ENCODE measurements at regions not wholly inside any gene's neighbourhood (a gene's known extent, or its start where the extent isn't known, plus 50 kb on each side); places are given as distances from the start of the nearest gene placed in this dataset.
"Not testable (repeated sequence)": the region's sequence is repeated elsewhere in the genome, so short reads cannot be mapped to it uniquely, and the experiment has no call there.

DNA sequence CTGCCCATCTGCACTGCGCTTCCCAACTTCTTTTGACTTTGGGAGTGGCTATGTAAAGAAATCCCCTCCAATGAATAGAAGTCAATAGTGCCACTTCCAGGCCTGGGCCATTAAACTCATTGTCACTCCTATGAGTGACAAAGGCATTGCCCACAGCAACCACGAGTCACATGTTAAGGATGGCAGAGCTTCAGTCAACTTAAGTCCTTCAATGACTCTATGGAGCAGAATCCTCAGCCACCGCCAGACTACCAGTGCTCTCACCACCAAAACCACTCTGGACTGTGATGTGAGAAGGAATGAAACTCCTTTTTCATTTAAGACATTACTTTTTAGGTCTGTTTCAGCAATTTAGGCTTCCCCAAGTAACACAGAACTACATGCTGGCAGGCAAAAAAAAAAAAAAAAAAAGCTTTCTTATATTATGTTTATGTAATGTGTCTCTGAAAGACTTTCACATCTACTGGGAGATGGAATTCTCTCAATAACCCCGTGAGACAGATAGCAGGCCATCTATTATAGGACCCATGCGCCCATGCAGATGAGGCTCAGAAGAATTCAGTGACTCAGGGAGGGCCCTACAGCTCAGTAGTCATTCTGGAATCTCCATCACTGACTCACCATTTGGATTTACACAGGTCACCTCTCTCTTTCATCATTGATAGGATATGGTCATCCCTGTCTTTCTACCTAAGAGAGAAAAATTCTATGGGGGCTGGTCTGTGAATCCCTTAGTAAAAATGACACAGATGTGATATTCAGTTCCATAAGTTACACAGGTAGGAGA is 180.5 kb downstream of the CEMIP2 start:
- DNase-seq: no peak

DNA sequence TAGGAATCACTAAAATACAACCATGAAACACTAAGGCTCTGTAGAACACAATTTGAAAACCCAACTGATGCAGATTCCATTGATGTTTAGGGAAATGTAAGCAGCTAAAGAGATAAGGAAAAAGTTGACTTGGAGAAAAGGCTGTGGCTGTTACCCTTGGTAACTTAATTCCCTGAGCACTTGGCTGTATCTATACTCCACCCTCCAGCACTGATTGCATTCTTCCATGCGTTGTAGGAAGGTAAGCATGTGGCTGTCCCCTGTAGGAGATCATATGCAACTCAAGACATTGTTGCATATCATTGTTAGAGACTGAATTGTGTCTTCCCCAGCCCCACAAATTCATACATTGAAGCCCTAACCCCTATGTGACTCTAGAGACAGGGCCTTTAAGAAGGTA is 184.5 kb downstream of the CEMIP2 start:
- no peak for DNase-seq

DNA sequence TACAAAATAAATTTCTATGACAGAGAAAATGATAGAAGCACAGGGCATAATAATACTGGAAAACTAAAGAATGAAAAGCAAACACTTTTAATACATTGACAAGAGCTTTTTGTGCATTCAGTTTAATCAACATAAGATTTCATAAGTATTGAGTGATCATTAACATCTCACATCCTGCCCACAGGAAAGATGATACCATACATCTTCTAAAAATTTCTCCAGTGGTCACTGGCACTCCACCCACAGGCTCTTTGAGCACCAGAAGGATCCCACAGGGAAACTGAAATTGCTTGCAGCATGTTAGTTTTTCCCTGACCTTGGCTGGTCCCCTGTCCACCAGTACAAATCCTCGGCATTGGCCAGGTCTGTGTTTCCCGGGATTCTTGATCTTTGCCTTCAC is 186.0 kb downstream of the CEMIP2 start:
- no peak for DNase-seq

DNA sequence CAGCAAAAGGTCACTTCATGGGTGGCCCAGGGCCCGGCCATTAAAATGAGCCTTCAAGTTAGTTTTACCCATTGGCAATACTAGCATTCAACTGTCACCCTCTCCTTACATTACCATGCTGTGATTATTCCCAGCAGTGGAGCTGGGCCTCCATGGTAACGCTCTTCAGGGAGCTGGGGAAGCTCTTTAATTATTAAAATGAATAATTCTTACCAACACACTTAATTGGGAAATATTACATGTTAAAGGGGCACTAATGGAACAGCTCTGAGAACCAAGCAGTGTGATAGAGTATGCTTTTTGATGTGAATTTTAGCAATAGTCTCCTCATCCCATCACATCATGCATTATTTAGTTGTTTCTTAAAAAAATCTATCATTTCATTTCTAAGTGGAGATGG is 187.2 kb downstream of the CEMIP2 start:
- no peak for DNase-seq

DNA sequence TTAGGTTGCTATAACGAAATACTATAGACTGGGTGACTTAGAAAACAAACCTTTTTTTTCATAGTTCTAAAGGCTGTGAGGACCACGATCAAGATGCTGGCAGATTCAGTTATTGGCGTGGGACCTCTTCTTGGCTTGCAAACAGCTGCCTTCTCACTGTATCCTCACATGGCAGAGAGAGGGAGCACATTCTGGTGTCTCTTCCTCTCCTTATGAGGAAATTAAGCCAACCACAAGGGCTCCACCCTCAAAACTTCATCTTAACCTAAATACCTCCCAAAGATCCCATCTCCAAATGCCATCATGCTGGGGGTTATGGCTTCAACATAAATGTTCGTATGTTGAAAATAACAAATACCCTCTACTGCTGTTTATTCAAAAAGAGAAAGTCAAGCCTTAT is 197.1 kb downstream of the CEMIP2 start:
- DNase-seq: no peak

DNA sequence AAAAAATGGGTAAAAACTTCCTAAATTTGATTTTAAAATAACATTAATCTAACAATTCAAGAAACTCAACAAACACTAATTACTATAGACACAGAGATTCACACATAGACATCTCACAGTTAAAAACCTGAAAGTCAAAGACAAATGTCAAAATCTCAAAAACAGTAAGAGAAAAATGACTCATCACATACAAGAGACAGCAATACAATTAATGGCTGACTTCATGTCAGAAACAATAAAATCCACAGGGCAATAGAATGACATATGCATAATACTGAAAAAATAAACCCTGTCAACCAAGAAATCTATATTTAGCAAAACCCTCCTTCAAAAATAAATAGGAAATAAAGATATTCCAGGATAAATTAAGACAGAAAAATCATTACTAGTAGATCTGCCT is 200.4 kb downstream of the CEMIP2 start:
- DNase-seq: no peak

DNA sequence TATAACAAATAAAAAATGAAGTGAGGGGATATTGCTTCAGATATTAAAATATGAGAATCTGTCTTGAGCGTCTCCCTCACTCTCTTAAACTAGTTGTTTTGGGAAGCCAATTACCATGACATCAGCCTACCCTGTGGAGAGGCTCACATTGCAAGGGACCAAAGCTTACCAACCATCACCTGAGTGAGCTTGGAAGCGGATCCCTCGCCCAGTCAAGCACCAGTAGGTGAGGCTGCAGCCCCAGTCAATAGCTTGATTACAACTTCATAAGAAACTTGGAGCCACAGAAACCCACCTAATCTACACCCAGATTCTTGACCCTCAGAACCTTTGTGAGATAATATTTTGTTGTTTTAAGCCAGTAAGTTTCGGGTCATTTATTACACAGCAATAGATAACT is 206.2 kb downstream of the CEMIP2 start:
- DNase-seq: no peak

DNA sequence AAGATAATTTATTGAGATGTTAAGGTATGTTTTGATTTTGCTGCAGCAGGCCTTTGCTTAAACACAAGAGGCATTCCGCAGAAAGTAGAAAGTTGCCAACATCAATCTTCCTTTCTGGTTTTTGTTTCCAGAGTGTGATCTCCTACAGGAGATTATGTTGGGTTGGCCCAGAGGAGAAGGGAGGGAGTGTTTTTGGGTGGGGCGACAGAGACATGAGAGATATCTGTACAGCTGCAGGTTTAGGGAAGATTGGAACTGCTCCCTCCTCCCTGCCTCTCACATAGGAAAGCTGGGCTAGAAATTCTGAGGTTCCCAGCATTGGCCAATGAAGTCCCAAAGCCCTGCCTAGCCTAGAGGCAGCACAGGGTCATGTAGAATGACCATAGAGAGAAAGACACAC is 211.0 kb downstream of the CEMIP2 start:
- no peak for DNase-seq

DNA sequence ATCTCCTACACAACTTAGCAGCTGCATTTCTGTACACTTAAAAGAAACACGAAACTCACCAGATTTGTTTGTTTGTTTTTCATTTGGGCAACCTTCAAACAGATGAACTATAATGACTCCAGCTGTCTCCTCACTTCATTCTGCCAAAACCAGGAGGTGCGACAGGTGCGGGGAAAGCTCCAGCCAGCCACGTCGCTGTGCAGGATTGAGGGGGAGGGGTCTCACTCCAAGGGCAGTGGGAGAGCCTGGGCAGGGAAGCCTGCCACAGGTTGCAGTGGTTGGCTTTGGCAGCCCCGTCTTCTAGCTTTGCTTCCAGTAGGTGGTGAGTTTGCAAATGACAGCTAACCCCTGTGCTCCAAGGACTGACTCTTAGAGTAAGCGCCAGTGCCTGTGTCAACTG is 215.8 kb downstream of the CEMIP2 start:
- DNase-seq: no peak

DNA sequence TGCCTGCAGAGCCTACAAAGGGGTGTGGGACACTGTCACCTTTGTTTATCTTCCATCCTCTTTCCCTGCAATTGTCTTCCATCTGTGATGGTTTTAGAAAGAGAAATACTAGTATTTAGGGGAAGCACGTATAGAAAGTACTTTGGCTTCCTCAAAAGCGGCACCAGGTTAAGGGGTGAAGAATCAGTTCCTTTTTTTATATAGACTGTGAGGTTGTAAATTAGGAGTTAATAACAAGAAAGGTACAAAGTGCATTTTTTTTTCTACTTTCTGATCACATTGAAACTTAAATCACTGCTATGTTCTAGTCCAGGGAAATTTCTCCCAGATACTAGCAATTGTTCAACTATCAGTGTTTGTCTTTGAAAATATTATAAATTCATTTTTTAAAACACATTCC is 219.3 kb downstream of the CEMIP2 start:
- DNase-seq: no peak

DNA sequence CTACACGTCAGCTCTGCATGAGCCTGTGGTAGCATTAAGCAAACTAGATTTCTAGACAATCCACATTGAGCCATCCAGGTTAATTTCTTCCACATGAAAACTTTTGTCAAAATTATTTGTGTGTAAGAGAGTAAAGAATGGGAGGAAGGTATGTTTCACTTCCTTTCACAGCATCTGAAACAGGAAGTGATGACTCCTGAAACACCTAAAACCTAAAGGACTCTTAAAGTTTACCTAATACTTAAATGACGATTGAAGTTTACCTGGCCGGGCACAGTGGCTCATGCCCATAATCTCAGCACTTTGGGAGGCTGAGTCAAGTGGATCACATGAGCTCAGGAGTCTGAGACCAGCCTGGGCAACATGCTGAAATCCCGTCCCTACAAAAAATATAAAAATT is 223.8 kb downstream of the CEMIP2 start:
- DNase-seq: no peak

DNA sequence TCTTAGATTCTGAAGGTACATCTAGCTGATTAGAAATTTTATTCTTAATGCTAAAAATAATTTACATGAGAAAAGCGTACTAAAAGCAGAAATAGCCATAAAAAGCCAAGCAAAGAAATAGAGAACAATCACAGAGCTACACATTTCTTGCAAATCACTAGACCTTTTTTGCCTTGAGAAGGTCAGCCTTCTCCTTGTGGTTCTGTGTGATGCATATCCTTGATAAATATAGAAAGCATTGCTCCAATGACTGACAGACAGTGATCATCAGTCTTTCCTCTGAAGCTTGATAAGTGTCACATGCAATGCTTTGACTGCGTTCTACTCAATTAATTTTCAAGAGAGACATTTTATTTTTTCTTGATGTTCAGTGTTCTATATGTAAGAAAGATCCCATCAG is 226.9 kb downstream of the CEMIP2 start:
- no peak for DNase-seq

DNA sequence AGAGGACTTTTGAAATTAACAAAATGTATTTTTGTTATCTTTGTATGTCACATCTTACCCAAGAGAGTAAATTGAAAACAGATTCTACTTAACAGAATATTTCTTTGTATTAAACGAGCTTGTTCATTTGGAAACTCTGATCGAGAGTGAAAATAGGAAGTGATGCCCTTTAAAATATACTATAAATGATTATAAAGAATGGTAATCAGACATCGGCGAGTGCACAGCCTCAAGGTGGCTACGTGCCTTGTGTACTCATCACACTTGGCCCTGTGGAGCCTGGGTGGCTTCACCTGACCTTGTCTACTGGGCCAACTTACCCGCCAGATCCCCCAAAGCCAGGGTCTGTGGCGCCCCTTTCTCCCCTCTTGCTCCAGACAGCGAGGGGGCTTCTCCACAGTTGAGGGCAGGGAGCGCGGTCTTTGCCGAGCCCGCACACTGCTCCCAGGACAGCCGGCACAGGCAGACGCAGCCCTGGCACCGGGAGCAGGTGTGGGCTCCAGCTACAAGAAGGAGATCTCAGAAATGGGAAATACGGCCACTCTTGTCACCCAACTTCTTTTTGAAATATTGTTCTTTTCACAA is 243.2 kb downstream of the CEMIP2 start:
- no peak for DNase-seq

DNA sequence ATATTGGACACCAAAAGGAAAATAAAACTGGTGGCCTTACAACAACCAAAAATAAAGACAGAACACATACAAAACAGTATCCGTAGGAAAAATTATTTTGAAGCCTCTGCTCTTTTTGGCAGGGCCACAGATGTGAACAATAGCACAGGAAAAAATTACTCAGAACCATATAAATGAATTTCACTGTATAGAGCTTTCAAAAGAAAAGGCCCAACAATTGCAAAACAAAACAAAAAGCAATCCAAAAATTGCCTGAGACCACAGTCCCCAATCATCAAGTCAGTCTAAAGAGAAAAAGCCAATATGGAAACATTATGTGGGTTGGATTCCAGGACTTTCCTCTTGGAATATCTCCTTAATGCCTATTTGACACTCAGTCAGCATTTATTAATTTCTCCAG is 243.8 kb downstream of the CEMIP2 start:
- DNase-seq: no peak

DNA sequence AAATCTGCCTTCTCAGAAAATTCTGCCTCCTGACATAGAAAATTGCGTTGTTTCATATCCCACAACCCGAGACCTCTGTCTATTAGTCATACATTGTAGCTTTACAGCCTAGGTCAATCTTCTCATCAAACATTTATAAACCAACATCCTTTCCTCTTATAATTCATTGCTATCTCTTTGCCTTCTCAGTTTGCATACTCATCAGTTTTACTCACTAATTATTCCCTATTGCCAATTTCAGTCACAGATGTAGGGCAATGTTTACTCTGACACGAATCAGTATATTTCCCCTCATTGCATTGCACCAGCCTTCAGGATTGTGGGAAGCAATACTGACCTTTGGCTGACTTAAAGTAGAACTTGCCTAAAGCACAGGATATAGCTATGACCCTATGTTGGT is 247.2 kb downstream of the CEMIP2 start:
- DNase-seq: no peak

DNA sequence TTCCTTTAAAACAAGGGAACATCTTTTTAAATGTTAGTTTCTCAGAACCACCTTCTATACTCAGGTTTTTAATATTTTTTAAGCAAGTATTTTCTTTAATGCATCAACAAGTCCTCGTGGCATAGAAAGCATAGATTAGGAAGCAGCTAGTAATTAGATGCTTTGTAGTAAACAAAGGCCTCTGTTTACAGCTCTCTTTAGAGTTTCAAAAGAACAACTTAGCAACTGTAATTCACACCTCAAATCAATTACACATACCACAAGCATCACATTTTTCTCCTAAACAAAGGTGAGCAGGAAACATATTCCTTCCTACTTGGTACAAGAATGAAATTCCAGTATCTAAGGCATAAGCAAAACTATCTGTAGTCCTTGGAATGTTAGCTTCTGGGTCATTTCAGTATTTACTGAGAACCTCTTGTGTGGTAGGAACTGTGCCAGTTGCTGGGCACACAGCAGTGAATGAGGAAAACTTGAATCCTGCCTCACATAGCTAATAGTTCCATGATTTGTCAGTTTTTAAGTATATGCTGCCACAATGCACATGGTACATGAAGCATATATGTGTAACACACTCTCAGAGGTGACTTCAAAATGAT is 249.1 kb downstream of the CEMIP2 start:
- DNase-seq: no peak

DNA sequence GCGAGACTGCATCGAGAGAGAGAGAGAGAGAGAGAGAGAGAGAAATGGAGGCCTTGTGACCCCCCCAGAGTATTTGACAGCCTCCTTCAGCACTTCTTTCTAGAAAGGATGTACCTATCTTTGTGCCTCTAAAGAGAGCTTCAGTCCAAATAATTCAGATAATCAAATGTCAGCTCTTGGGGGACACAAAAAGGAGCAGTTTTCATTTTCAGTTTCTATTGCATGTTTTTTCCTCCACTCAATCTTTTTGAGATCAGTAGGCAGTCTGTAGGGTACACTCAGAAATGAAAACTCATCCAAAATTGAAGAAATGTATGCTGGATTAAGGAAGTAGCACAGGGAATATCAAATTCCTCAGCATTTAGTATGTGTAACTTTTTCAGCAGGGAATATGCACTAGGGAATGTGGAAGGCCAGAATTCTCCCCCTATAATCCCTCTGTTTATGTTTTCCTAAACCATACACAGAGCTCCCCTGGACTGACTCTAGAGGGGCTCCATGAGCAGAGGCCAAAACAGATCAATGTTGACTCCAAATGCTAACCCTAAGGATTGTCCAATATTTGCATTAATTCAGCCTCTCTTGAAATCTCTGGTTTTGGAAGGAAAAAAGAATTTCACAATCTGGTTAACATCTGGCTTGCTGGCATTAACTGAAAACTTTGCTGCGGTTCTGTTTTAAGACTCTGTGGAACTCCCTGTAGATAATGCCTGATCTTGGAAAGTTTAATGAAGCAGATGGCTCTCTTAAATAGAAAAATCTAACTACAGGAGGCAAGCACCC is 250.1 kb downstream of the CEMIP2 start:
- DNase-seq: no peak

DNA sequence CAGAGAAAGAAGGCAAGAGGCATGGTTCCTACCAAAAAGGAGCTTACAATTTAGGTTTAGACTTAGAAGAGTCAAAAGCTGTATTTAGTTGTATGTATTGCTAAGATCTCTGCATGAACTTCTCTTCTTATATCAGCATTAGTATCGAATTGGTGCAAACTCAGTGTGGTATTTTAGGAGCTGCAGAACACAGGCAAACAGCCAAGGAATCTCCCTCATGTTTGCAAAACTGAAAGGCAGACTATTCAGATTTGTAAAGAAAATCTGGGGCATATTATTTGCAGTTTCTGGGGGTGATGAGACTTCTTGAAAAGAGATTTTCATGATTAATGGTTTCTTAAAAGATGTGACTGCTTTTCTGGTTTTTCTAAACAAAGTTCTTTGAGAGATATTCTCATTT is 252.7 kb downstream of the CEMIP2 start:
- no peak for DNase-seq

DNA sequence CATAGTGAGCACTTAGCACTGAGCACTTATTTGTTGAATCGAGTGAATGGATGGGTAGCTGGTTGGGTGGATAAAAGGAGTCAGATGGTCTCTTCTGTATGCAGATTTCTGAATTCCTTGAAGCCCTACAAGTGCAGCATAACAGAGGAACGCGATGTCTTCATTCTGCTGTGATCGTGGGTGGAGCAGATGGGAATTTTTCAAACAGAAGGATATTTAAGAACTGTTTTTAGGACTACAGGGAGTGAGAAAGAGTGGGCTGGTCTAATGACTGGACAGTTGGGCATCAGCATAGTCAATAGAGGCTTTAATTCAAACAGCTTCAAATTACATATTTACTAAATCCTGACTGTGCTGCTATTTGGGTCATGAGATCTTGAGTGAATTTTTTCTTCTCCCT is 253.2 kb downstream of the CEMIP2 start:
- no peak for DNase-seq

DNA sequence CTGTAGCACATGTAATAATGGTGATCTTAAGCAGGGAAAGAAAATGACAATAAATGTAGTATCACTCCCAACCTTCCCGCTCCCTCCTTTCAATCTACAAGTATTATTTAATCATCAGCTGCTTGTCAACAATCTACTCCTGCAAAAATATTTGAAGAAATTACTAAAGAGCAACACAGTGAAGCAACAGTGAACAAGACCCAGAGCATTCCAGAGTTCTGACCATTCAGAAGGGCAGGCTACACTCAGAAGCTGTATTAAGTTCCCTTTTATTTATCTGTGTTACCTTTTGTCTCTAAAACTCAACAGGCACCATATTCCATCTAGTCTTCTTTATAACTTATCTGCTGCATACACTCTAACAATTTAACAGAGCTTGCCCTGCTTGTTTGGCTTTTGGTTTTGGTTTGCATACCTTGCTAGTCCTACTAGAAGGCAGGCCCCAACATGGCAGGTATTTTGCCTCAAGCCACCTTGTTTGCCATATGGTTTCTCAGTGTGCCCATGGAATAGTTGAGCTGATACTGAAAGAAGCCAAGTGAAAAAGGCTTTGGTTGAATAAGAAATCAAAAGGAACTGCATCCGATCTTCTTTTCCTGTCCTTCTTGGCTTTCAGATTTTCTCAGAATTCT is 253.9 kb downstream of the CEMIP2 start:
- DNase-seq: no peak

DNA sequence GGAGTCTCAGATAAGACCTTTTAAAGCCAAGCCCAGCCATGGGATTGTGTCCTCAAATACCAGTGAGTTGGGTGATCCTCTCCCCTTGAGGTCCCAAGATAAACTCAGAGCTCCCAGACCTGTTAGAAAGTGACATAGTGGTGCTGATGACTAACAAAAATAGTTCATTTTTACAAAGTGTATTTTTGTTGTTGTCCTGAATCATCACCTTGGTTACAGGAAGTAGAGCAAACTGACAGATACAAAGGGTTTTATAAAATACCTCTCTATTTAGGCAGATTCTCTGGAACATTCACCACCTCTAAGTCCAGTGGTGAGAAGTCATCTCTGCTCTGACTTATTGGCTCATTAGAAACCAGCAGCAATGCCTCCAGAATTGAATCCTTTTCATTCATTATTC is 259.3 kb downstream of the CEMIP2 start:
- no peak for DNase-seq

DNA sequence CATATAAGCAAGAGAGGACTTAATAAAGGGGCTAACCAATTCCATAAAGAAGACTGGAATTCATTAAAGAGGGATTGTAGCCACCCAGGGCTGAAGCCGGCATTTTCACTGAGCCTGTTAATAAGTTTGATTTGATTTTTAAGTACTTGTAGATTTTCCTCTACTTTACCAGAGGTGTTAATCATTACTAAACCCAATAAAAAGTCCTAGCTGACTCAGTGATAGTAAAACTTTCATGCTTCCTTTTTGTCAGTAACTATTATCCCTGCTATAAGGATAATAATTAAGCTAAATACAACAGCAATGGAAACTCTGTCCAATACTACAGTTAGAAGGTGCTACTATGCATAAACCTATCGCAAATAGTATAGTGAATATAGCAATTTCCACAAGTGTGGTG is 260.2 kb downstream of the CEMIP2 start:
- DNase-seq: not testable (repeated sequence)

DNA sequence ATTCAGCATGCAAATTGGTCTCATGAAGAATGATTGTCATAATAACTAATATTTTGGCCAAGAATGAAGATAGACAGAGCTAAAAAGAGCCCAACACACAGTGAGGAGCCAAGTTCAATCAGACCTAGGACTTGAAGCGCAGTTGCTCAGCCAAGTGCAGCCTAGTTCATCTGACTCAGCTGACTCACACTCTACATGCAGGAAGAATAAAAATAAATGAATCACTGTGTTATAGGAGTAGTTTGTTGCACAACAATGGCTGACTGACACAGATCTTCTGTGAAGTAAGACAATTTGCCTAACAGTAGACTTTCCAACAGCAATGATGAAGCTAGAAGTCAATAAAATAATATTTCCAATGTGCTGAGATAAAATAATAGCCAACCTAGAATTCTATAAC is 261.5 kb downstream of the CEMIP2 start:
- DNase-seq: no peak

All from activated naive CD4-positive, alpha-beta T cell (primary cell).